Neural cell (in vitro differentiated cells): ENCODE measurements at regions not wholly inside any gene's neighbourhood (a gene's known extent, or its start where the extent isn't known, plus 50 kb on each side); places are given as distances from the start of the nearest gene placed in this dataset.

Source experiments
- EP300 ChIP-seq: fragments of 450-650 bp; conservative IDR thresholded peaks from 2 replicates; pipeline ENCODE4 v1.6.1; 2014; ENCODE audit warnings: antibody characterized with exemption, mild to moderate bottlenecking, moderate library complexity; ENCODE audit not compliant: poor library complexity, severe bottlenecking
- EZH2 ChIP-seq: fragments of 200-600, 300-800 bp; shearing (Covaris generic), sonication (generic); IDR thresholded peaks from 2 replicates; pipeline ENCODE4 v1.6.1; 2014; ENCODE audit warnings: antibody characterized with exemption, low read length, borderline replicate concordance, mild to moderate bottlenecking; ENCODE audit not compliant: insufficient read depth, poor library complexity, severe bottlenecking
- MXI1 ChIP-seq: fragments of 450-650 bp; conservative IDR thresholded peaks from 2 replicates; pipeline ENCODE4 v1.6.1; 2014; ENCODE audit warnings: antibody characterized with exemption, mild to moderate bottlenecking; ENCODE audit not compliant: poor library complexity, severe bottlenecking
- POLR2AphosphoS5 ChIP-seq: IDR thresholded peaks from 2 replicates; pipeline ENCODE4 v1.6.1; 2012
- RAD21 ChIP-seq: fragments of 450-650 bp; conservative IDR thresholded peaks from 2 replicates; pipeline ENCODE4 v1.6.1; 2014; ENCODE audit warnings: antibody characterized with exemption, mild to moderate bottlenecking, moderate library complexity
- SMC3 ChIP-seq: fragments of 450-650 bp; conservative IDR thresholded peaks from 2 replicates; pipeline ENCODE4 v1.6.1; 2014; ENCODE audit warnings: antibody characterized with exemption, mild to moderate bottlenecking, moderate library complexity; ENCODE audit not compliant: poor library complexity
- TAF1 ChIP-seq: IDR thresholded peaks from 2 replicates; pipeline ENCODE4 v1.6.1; 2012; ENCODE audit warnings: low read depth
- TF ChIP-seq, protein P1 (sequence below): fragments of 450-650 bp; IDR thresholded peaks from 2 replicates; pipeline ENCODE4 v1.5.1; 2014; ENCODE audit warnings: antibody characterized with exemption, mild to moderate bottlenecking, moderate library complexity; ENCODE audit not compliant: poor library complexity, severe bottlenecking
- TF ChIP-seq, protein P2 (sequence below): IDR thresholded peaks from 2 replicates; pipeline ENCODE4 v1.6.1; 2012; ENCODE audit warnings: borderline replicate concordance

DNA sequence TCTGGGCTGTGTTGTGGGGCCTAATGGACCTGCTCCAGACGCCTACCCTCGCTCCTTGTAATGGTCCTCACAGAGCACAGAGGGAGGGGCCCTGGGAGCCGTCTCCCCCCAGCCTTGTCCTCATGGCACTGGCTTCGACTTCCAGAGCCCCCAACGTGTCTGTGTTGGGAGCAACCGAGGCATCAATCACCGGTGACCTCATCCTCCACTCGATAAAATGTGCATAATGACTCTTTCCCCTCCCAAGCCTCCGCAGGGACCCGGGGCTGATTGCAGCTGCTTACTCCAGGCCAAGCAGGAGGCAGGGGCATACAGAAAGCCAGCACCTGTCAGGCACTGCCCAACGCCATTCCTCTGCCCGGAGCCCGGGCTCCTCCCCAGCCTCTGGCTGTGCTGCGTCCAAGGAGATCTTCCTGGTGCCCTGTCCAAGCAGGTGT, 271.7 kb downstream of the NDUFA10 start:
- TF ChIP-seq, protein P1, sequence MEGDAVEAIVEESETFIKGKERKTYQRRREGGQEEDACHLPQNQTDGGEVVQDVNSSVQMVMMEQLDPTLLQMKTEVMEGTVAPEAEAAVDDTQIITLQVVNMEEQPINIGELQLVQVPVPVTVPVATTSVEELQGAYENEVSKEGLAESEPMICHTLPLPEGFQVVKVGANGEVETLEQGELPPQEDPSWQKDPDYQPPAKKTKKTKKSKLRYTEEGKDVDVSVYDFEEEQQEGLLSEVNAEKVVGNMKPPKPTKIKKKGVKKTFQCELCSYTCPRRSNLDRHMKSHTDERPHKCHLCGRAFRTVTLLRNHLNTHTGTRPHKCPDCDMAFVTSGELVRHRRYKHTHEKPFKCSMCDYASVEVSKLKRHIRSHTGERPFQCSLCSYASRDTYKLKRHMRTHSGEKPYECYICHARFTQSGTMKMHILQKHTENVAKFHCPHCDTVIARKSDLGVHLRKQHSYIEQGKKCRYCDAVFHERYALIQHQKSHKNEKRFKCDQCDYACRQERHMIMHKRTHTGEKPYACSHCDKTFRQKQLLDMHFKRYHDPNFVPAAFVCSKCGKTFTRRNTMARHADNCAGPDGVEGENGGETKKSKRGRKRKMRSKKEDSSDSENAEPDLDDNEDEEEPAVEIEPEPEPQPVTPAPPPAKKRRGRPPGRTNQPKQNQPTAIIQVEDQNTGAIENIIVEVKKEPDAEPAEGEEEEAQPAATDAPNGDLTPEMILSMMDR, result no peak
- no peak for TF ChIP-seq EP300
- TF ChIP-seq RAD21, result no peak
- TF ChIP-seq POLR2AphosphoS5, result no peak
- TF ChIP-seq, protein P2, sequence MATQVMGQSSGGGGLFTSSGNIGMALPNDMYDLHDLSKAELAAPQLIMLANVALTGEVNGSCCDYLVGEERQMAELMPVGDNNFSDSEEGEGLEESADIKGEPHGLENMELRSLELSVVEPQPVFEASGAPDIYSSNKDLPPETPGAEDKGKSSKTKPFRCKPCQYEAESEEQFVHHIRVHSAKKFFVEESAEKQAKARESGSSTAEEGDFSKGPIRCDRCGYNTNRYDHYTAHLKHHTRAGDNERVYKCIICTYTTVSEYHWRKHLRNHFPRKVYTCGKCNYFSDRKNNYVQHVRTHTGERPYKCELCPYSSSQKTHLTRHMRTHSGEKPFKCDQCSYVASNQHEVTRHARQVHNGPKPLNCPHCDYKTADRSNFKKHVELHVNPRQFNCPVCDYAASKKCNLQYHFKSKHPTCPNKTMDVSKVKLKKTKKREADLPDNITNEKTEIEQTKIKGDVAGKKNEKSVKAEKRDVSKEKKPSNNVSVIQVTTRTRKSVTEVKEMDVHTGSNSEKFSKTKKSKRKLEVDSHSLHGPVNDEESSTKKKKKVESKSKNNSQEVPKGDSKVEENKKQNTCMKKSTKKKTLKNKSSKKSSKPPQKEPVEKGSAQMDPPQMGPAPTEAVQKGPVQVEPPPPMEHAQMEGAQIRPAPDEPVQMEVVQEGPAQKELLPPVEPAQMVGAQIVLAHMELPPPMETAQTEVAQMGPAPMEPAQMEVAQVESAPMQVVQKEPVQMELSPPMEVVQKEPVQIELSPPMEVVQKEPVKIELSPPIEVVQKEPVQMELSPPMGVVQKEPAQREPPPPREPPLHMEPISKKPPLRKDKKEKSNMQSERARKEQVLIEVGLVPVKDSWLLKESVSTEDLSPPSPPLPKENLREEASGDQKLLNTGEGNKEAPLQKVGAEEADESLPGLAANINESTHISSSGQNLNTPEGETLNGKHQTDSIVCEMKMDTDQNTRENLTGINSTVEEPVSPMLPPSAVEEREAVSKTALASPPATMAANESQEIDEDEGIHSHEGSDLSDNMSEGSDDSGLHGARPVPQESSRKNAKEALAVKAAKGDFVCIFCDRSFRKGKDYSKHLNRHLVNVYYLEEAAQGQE, result no peak
- TF ChIP-seq SMC3, result no peak
- no peak for TF ChIP-seq EZH2
- TF ChIP-seq TAF1, result no peak
- no peak for TF ChIP-seq MXI1
